ENCODE measurements at regions not wholly inside any gene's neighbourhood (a gene's known extent, or its start where the extent isn't known, plus 50 kb on each side); places are given as distances from the start of the nearest gene placed in this dataset.
A peak's percentile ranks its signal among the peaks of the same experiment; 100 is the strongest.

GRCh38 chr1:234875328-234875952, 253.2 kb downstream of the TOMM20 start:
- DNase-seq, result no peak

- no peak for DNase-seq
Observed at GRCh38 chr1:234874291-234875288, 254.0 kb downstream of the TOMM20 start.

GRCh38 chr1:234871710-234872271, 256.8 kb downstream of the TOMM20 start:
- no peak for DNase-seq

- DNase-seq, result no peak
Observed at GRCh38 chr1:234871039-234871709, 257.5 kb downstream of the TOMM20 start.

GRCh38 chr1:234870020-234870981, 258.3 kb downstream of the TOMM20 start:
- DNase-seq, result no peak

- no peak for DNase-seq
Observed at GRCh38 chr1:234869182-234870019, 259.2 kb downstream of the TOMM20 start.

- DNase-seq, result no peak
Observed at GRCh38 chr1:234868296-234869147, 258.5 kb upstream of the IRF2BP2 start.

- peak; percentile 87 for DNase-seq
Observed at GRCh38 chr1:234866007-234866866, 256.3 kb upstream of the IRF2BP2 start.

GRCh38 chr1:234865171-234866006, 255.4 kb upstream of the IRF2BP2 start:
- no peak for DNase-seq

GRCh38 chr1:234864116-234864515, 254.1 kb upstream of the IRF2BP2 start:
- no peak for DNase-seq

GRCh38 chr1:234863551-234863971, 253.6 kb upstream of the IRF2BP2 start:
- DNase-seq, result peak; percentile 55

GRCh38 chr1:234862944-234863515, 253.1 kb upstream of the IRF2BP2 start:
- DNase-seq, result peak; percentile 73

GRCh38 chr1:234862360-234862943, 252.5 kb upstream of the IRF2BP2 start:
- no peak for DNase-seq

GRCh38 chr1:234861761-234862160, 251.8 kb upstream of the IRF2BP2 start:
- DNase-seq, result no peak

- no peak for DNase-seq
Observed at GRCh38 chr1:234861024-234861620, 251.1 kb upstream of the IRF2BP2 start.

- no peak for DNase-seq
Observed at GRCh38 chr1:234858722-234859121, 248.7 kb upstream of the IRF2BP2 start.

- no peak for DNase-seq
Observed at GRCh38 chr1:234856845-234857245, 246.9 kb upstream of the IRF2BP2 start.

Data from EL (cell line).